Liver (tissue), 3 donors: ENCODE measurements at regions not wholly inside any gene's neighbourhood (a gene's known extent, or its start where the extent isn't known, plus 50 kb on each side); places are given as distances from the start of the nearest gene placed in this dataset.

Source experiments
- CTCF ChIP-seq: fragments of 150-350 bp; IDR thresholded peaks from 2 replicates; pipeline ENCODE4 v1.5.1; 2017; ENCODE audit warnings: improper control_type of control experiment, low read depth, low read length; ENCODE audit not compliant: missing input control
- EGR1 ChIP-seq, 2 donors: IDR thresholded peaks; 2 replicates each; pipeline ENCODE4 v1.6.1; 2016 to 2018; ENCODE audit warnings: antibody characterized with exemption in 2 of 2, low read depth in 2 of 2
- RAD21 ChIP-seq, 2 donors: IDR thresholded peaks; 2 replicates each; pipeline ENCODE4 v1.6.1; 2016; ENCODE audit warnings: antibody characterized with exemption in 2 of 2, mild to moderate bottlenecking in 2 of 2
- REST ChIP-seq: IDR thresholded peaks from 2 replicates; pipeline ENCODE4 v1.6.1; 2016; ENCODE audit warnings: antibody characterized with exemption, mild to moderate bottlenecking
- ZBTB33 ChIP-seq: IDR thresholded peaks from 2 replicates; pipeline ENCODE4 v1.6.1; 2016; ENCODE audit warnings: antibody characterized with exemption
- donor health status: healthy.
- donor health status: healthy.

GRCh38 chr12:85529896-85530295 is 249.9 kb downstream of the ALX1 start:
- TF ChIP-seq ZBTB33 (no peak), CTCF (no peak), REST (no peak), RAD21 (IDR thresholded peaks at IDR 0.05) (no peak), EGR1 (IDR thresholded peaks at IDR 0.05; ENCODE audit: low read depth in 2 of 2) (no peak)
